Kasumi-1 (cell line): ENCODE measurements at regions not wholly inside any gene's neighbourhood (a gene's known extent, or its start where the extent isn't known, plus 50 kb on each side); places are given as distances from the start of the nearest gene placed in this dataset.
"Not testable (repeated sequence)": the region's sequence is repeated elsewhere in the genome, so short reads cannot be mapped to it uniquely, and the experiment has no call there.

Experiments
- DNase-seq, 2 experiments: peaks; one replicate each; lab custom pipeline; 2025; lab: John Stamatoyannopoulos, UW

DNA sequence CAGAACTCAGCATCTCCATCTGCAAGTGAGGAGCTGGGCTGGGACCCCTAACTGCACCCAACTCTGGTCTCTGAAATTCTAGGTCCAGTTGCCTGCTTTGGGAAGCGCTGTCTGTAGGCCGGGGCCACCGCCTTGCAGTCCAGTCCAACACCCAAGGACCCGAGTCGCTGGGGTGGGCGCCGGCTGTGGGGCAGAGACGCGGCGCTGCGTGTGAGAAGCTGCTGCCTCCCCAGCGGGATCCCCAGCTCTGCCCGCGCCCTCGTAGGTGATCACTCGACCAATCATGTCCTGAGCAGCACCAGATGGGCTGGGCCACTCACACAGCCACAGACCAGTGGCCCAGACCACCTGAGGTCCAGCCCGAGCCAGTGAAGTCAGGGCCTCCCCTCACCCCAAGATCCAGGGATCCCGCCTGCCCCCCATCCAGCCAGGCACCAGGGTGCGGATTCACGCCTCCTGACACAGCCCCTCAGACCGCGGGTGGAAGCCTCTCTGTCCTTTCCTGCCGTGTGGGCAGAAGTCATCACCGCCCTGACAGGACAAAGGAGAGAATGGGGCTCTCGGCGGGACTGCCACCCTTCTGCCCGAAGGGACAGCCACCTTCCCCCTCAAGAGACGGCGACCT lies 67.4 kb upstream of the ADGRA1 start:
- no peak for DNase-seq

- DNase-seq = no peak
Observed at GRCh38 chr10:133019651-133020050, 68.1 kb upstream of the ADGRA1 start.

GRCh38 chr10:133019191-133019590 lies 68.5 kb upstream of the ADGRA1 start:
- DNase-seq = no peak

GRCh38 chr10:133018491-133018890 lies 69.2 kb upstream of the ADGRA1 start:
- DNase-seq = no peak

DNA sequence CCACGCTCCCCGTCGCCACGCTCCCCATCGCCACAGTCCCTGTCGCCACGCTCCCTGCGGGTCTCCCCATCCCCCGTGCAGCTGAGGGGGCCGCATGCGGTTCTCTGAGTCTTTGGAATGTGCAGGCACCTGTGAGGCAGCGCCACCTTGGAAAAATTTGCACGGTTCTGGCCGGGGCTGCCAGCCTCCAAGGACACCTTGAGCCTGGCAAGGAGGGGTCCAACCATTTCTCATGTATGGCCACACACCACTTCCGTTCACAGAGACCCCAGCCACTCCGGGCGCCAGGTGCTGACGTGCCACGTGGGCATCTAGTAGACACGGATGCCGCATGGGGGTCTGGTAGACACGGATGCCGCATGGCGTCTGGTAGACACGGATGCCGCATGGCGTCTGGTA lies 70.5 kb upstream of the ADGRA1 start:
- DNase-seq = no peak

GRCh38 chr10:133016493-133017202 lies 71.1 kb upstream of the ADGRA1 start:
- no peak for DNase-seq

DNA sequence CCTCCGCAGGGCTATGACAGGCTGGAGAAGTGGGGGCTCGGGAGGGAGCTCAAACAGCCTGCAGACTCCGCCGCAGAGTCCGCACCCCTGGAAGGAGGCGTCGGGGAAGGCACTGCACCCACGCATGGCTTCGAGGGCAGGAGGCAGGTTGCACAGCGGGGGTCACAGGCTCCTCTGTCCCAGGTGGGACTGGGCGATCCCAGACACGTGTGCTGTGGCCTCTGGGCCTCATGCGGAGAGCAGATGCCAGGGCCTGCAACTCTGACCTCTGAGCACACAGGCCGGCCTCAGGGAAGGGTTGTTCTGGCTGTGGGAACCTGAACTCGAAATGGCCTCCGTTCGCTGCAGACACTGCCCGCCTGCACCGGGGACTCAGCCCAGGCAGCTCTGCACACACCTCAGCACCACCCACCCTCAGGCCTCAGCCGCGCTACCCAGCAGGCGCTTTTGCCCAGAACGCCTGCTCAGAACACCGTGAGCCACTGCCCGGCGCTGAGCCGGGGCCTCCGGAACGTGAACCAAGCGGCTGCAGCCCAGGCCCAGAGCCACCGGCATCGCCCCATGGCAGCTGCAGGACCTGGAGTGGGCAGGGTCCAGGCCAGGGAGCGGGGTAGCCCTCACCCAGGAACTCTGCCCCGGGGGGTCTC lies 71.8 kb upstream of the ADGRA1 start:
- no peak for DNase-seq

- no peak for DNase-seq
Observed at GRCh38 chr10:133015321-133015720, 72.4 kb upstream of the ADGRA1 start.

GRCh38 chr10:133014416-133015210 lies 72.2 kb upstream of the CFAP46 start:
- DNase-seq = no peak

GRCh38 chr10:133013463-133013862 lies 71.1 kb upstream of the CFAP46 start:
- peak; percentile 47 to 53 for DNase-seq

DNA sequence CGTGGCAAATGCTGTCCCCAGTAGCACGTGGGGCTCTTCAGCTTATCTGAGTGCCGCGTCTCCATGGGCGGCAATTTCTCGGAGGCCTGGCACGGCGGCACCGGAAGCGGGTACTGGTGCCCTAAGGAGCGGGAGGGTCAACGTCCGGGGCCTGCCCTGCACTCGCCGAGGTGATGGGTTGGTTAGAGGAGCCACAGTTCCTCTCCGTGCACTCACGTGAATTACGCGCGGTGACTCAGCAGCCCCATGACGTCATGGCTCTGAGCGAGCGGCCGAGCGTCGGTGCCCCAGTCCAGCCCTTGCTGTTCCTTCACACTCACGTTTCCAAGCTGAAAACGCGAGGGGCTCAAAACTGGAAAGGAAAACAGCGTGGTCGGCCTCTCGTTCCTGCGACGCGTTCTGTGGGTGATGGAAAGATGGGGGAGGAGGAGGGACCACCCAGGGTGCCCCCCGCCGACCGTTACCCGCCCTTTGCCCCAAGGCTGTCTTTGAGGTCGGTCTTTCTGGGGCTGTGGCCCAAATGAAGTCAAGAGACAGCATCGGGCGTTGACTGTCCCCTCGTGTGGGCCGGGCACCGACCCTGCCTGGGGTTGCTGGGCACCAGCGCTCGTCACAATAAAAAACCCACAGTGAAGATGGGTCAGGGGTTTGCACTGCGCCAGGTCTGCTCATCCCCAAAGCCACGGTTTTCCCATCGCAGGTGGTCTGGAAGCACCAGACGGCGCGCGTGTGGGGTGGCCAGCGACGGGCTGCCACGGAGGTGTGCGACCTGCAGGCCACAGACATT lies 70.4 kb upstream of the CFAP46 start:
- DNase-seq = no peak

DNA sequence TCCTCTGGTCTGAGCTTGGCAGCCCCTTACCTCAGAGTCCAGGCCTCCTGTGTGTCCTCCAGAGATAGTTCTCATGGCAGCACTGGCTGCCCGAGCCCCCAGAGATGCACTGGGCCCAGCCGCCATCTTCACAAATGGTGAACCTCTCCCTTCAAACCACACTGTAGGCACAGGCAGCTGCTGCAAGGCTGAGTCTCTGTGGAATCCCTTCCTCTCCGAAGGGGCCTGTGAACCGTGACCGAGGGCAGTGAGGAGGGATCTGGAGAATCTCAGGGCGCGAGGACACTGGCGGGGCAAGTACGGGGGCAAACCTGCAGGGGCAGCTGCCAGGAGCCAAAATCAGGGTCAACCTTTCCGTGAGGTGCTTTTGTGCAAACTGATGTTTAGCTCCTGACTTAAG lies 69.5 kb upstream of the CFAP46 start:
- no peak for DNase-seq

- not testable (repeated sequence) for DNase-seq
Observed at GRCh38 chr10:133011393-133011792, 69.0 kb upstream of the CFAP46 start.

GRCh38 chr10:133010843-133011179 lies 68.4 kb upstream of the CFAP46 start:
- not testable (repeated sequence) for DNase-seq

DNA sequence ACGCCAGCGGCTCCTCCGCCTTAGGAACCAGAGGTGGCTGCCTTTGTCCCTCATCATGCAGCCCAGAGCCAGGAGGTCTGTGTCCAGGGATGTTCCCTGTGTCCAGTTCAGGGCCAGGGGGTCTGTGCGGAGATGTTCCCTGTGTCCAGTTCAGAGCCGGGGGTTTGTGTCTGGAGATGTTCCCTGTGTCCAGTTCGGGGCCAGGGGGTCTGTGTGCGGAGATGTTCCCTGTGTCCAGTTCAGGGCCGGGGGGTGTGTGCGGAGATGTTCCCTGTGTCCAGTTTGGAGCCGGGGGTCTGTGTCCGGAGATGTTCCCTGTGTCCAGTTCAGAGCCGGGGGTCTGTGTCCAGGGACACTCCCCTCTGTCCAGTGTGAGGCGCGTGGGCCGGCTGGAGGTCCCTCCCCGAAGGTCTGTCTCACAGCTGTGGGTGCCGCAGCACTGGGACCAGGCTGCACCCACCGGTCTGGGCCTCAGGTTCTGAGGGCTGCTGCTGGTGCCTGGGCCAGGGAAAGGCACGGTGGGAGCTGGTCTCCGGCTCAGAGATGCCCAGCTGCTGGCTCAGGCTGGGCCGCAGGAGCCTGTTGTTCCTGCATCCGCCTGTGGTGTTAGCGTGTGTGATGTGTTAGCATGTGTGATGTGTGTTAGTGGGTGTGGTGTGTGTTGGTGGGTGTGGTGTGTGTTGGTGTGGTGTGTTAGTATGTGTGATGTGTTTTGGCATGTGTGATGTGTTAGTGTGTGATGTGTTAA lies 67.9 kb upstream of the CFAP46 start:
- no peak for DNase-seq

DNA sequence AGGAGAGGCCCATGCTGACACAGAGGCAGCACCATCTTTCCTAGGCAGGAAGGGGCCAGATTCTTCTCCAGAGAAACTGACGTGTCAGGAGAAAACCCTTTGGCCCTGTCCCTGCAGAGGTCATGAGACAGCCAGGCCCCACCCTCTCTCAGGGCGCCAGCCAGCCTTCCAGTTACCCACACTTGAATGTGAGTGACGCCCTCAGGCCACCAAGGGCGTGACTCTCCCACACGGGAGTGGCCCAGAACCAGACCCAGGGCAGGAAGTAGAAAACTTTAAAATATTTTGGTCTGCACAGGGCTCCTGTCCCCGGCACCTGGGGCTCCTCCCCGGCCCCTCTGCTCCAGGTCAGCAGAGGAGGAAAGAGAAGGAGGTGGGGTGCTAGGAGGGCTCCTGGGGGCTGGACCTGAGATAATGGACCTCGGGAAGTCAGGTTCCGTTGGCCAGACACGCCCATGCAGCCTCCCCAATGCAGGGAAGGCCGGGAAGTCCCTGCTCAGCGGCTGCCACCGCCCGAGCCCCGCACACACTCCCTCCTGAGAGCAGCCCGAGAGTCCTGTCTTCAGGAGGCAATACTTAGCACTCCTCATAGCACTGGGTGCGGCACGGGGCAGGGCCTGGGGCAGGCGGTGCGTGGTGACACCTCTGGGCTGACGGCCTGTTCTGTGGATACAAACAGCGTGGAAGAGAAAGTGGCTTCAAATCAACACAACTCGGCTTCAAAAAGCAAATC lies 67.0 kb upstream of the CFAP46 start:
- DNase-seq = no peak

DNA sequence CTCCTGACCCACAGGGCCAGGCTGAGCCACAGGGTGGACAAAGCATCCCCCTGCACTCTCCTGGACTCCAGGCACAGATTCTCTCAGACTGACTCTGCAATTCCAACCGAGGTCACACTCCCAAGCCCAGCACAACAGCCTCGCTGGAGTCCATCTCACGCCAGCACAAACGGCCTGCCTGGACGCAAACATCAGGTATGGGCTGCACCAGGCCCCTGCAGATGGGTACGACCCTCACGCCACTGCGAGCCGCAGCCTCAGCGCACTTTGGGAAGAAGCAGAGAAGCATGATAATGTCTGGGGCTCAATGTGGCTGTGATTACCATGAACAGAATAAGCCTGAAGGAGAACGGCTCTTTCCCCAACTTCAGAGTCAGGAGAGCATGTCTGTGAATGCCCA lies 66.4 kb upstream of the CFAP46 start:
- DNase-seq = no peak

DNA sequence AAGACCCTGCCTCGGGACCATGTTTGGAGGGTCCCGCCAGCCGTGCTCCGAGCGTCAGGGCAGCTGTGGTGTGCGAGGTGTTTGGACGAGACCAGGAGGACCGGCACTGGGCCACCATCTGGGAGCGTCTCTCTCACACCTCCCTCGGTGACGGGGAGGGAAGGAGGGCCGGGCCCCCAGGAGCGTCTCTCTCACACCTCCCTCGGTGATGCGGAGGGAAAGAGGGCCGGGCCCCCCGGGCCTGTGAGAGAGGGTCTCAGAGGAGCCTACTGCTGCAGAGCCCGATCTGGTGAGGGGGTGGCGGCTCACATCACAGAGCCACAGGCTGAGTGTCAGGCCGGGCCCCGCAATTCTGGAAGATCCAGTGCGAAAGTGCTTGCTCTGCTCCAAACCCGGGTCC lies 65.8 kb upstream of the CFAP46 start:
- no peak for DNase-seq

DNA sequence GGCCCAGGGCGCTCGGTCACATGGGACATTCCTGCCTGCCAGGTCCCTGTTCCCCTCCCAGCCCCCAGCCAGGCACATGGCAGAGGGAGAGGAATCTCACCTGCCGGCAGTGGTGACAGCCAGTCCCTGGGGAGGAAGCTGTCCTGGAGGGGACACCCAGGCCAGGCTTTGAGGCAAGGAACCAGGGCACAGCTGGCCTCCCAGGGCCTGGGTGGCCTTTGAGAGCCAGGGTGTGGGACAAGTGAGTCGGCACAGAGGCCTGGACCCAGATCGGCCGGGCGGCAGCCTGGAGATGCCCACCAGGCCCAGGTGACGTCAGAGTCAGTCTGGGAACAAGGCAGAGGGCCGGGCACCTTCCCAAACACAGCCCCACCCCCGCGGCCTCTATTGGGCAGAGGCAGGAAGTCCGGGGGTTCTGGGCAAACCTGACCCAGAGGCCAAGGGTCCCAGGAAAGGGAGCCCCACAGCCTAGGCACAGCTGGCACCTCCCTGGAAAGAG lies 65.0 kb upstream of the CFAP46 start:
- no peak for DNase-seq

GRCh38 chr10:133006806-133007205 lies 64.4 kb upstream of the CFAP46 start:
- no peak for DNase-seq
